H1 (cell line): ENCODE measurements at regions not wholly inside any gene's neighbourhood (a gene's known extent, or its start where the extent isn't known, plus 50 kb on each side); places are given as distances from the start of the nearest gene placed in this dataset.

Experiments
- CTCF ChIA-PET: fragments of 300-600 bp; sonication (Branson Sonifier 250); formaldehyde crosslinking; loops from one replicate; lab custom pipeline; 2021; ENCODE audit not compliant: partially characterized antibody; lab: Charles Lee
- POLR2A ChIA-PET: fragments of 300-600 bp; sonication (Branson Sonifier 250); formaldehyde crosslinking; loops from one replicate; lab custom pipeline; 2021; ENCODE audit warnings: inconsistent platforms; ENCODE audit not compliant: partially characterized antibody; lab: Charles Lee
- DNase-seq, 2 experiments: peaks; one replicate each; pipeline versions ENCODE4 v3.0.0 to v3.0.0-alpha.2; 2010 to 2022; ENCODE audit warnings: low spot score in 2 of 2, low read depth in 1 of 2, mixed read lengths in 1 of 2
- FAIRE-seq: peaks from 2 replicates; lab custom pipeline; 2011; peaks lifted over from hg19 to GRCh38; lab: Jason Lieb, UNC
- H2AFZ ChIP-seq: 2 replicates; pipeline ENCODE4 v1.8.1; 2012; ENCODE audit warnings: low read length, inconsistent platforms
- H2AK5ac ChIP-seq: 2 replicates; pipeline ENCODE4 v1.6.1; 2013; ENCODE audit warnings: low read depth, low read length
- H2BK120ac ChIP-seq: replicated peaks from 2 replicates; pipeline ENCODE3; 2013; ENCODE audit warnings: low read depth, low read length, inconsistent platforms
- H2BK12ac ChIP-seq: 2 replicates; pipeline ENCODE4 v1.6.1; 2013; ENCODE audit warnings: low read depth, low read length
- H2BK15ac ChIP-seq: 2 replicates; pipeline ENCODE4 v1.6.1; 2013; ENCODE audit warnings: low read length
- H2BK20ac ChIP-seq: 2 replicates; pipeline ENCODE4 v1.6.1; 2013; ENCODE audit warnings: low read length
- H2BK5ac ChIP-seq: 2 replicates; pipeline ENCODE4 v1.6.1; 2013; ENCODE audit warnings: low read depth, low read length
- H3K14ac ChIP-seq: 2 replicates; pipeline ENCODE4 v1.6.1; 2013; ENCODE audit warnings: inconsistent platforms; ENCODE audit not compliant: insufficient read length
- H3K18ac ChIP-seq: 2 replicates; pipeline ENCODE4 v1.6.1; 2013; ENCODE audit warnings: low read length; ENCODE audit errors: extremely low read depth
- H3K23ac ChIP-seq: 2 replicates; pipeline ENCODE4 v1.6.1; 2013; ENCODE audit warnings: inconsistent platforms; ENCODE audit not compliant: insufficient read length
- H3K23me2 ChIP-seq: 2 replicates; pipeline ENCODE4 v1.6.1; 2013; ENCODE audit warnings: low read depth, low read length
- H3K27ac ChIP-seq: 2 replicates; pipeline ENCODE4 v1.6.1; 2011; ENCODE audit warnings: low read depth, low read length, inconsistent platforms
- H3K27me3 ChIP-seq, 4 experiments: replicated peaks in 1 of 4; 1 replicate in 1 of 4; 2 replicates in 3 of 4; pipeline versions ENCODE4 v1.6.1 to v1.8.1; 2011 to 2013; ENCODE audit warnings: low read length in 3 of 4, mild to moderate bottlenecking in 3 of 4, inconsistent platforms in 2 of 4, mixed read lengths in 2 of 4, moderate library complexity in 1 of 4; ENCODE audit not compliant: control insufficient read depth in 3 of 4, insufficient read depth in 3 of 4; ENCODE audit errors: extremely low read depth in 1 of 4
- H3K36me3 ChIP-seq, 4 experiments: 2 replicates each; pipeline versions ENCODE4 v1.6.1 to v1.8.1; 2011 to 2013; ENCODE audit warnings: mild to moderate bottlenecking in 4 of 4, low read length in 3 of 4, moderate library complexity in 2 of 4, control low read depth in 1 of 4, inconsistent platforms in 1 of 4; ENCODE audit not compliant: insufficient read depth in 4 of 4, control insufficient read depth in 2 of 4
- H3K4ac ChIP-seq: replicated peaks from 2 replicates; pipeline ENCODE3; 2013; ENCODE audit warnings: low read length, low read depth, mixed read lengths, inconsistent platforms; ENCODE audit not compliant: insufficient read length
- H3K4me1 ChIP-seq, 4 experiments: replicated peaks in 1 of 4; 1 replicate in 1 of 4; 2 replicates in 3 of 4; pipeline versions ENCODE4 v1.6.1 to v1.8.1; 2011 to 2013; ENCODE audit warnings: low read length in 3 of 4, inconsistent platforms in 2 of 4, mixed read lengths in 1 of 4; ENCODE audit not compliant: insufficient read depth in 4 of 4, control insufficient read depth in 3 of 4
- H3K4me2 ChIP-seq, 2 experiments: 2 replicates each; pipeline versions ENCODE4 v1.6.1 to v1.8.1; 2011 to 2013; ENCODE audit warnings: low read depth in 2 of 2, low read length in 2 of 2, control low read depth in 1 of 2, inconsistent platforms in 1 of 2, mild to moderate bottlenecking in 1 of 2; ENCODE audit not compliant: insufficient read depth in 1 of 2
- H3K4me3 ChIP-seq, 4 experiments: fragments of 200-600, 300-600 bp in 1 of 4; sonication (generic), shearing (Covaris generic), sonication (Bioruptor Twin) in 1 of 4; 2 replicates each; pipeline versions ENCODE4 v1.5.1 to v1.8.1; 2011 to 2016; ENCODE audit warnings: low read length in 4 of 4, low read depth in 3 of 4, control low read depth in 2 of 4, inconsistent platforms in 2 of 4, mild to moderate bottlenecking in 2 of 4, mixed read lengths in 1 of 4, moderate library complexity in 1 of 4; ENCODE audit not compliant: insufficient read depth in 2 of 4; ENCODE audit errors: extremely low read depth in 1 of 4
- H3K56ac ChIP-seq: replicated peaks from 2 replicates; pipeline ENCODE3; 2013; ENCODE audit warnings: low read depth, mild to moderate bottlenecking, mixed read lengths, low read length, inconsistent platforms; ENCODE audit not compliant: insufficient read length
- H3K79me1 ChIP-seq: 2 replicates; pipeline ENCODE4 v1.6.1; 2013; ENCODE audit warnings: low read depth, low read length, control low read depth
- H3K79me2 ChIP-seq, 2 experiments: 2 replicates each; pipeline versions ENCODE4 v1.6.1 to v1.8.1; 2012 to 2013; ENCODE audit warnings: low read length in 2 of 2, mild to moderate bottlenecking in 2 of 2, inconsistent platforms in 1 of 2; ENCODE audit not compliant: insufficient read depth in 2 of 2, control insufficient read depth in 1 of 2
- H3K9ac ChIP-seq, 4 experiments: replicated peaks in 1 of 4; 1 replicate in 1 of 4; 2 replicates in 3 of 4; pipeline versions ENCODE4 v1.6.1 to v1.8.1; 2011 to 2013; ENCODE audit warnings: low read depth in 3 of 4, low read length in 3 of 4, control low read depth in 2 of 4, mild to moderate bottlenecking in 2 of 4, moderate library complexity in 2 of 4, inconsistent platforms in 1 of 4; ENCODE audit errors: extremely low read depth in 1 of 4
- H3K9me3 ChIP-seq, 2 experiments: 2 replicates each; pipeline versions ENCODE4 v1.6.1 to v1.8.1; 2012 to 2013; ENCODE audit warnings: mild to moderate bottlenecking in 2 of 2, moderate library complexity in 2 of 2, control low read depth in 1 of 2, inconsistent platforms in 1 of 2, low read depth in 1 of 2, low read length in 1 of 2, mixed read lengths in 1 of 2; ENCODE audit not compliant: insufficient read depth in 2 of 2
- H4K20me1 ChIP-seq, 2 experiments: replicated peaks in 1 of 2; 2 replicates each; pipeline versions ENCODE3 to v1.8.1; 2011 to 2013; ENCODE audit warnings: inconsistent platforms in 2 of 2, low read length in 2 of 2, mild to moderate bottlenecking in 1 of 2; ENCODE audit not compliant: insufficient read depth in 2 of 2, control insufficient read depth in 1 of 2
- H4K5ac ChIP-seq: 2 replicates; pipeline ENCODE4 v1.6.1; 2013; ENCODE audit warnings: low read length, low read depth, mixed read lengths, inconsistent platforms; ENCODE audit not compliant: insufficient read length
- H4K8ac ChIP-seq: 2 replicates; pipeline ENCODE4 v1.8.0; 2013; ENCODE audit warnings: mild to moderate bottlenecking, moderate library complexity, low read length, inconsistent platforms; ENCODE audit not compliant: insufficient read depth; ENCODE audit errors: extremely low read depth
- H4K91ac ChIP-seq: replicated peaks from 2 replicates; pipeline ENCODE3; 2013; ENCODE audit warnings: low read length, mixed read lengths, inconsistent platforms; ENCODE audit not compliant: insufficient read length
- ASH2L ChIP-seq: fragments of 200-600, 300-600 bp; sonication (generic); IDR thresholded peaks from one replicate; pipeline ENCODE4 v1.7.1; 2017; ENCODE audit warnings: low read length
- ATF3 ChIP-seq: IDR thresholded peaks from 2 replicates; pipeline ENCODE4 v1.6.1; 2011; ENCODE audit warnings: low read depth, mild to moderate bottlenecking, low read length; ENCODE audit not compliant: insufficient read depth
- BACH1 ChIP-seq: IDR thresholded peaks from 2 replicates; pipeline ENCODE4 v1.6.1; 2012; ENCODE audit warnings: low read length, improper control_type of control experiment
- CBX5 ChIP-seq: fragments of 300-800, 300-1000 bp; sonication (generic); IDR thresholded peaks from 2 replicates; pipeline ENCODE4 v1.7.1; 2016; ENCODE audit warnings: antibody characterized with exemption, low read length, low read depth
- CTBP2 ChIP-seq: IDR thresholded peaks from 2 replicates; pipeline ENCODE4 v1.7.0; 2011; ENCODE audit warnings: borderline replicate concordance, mild to moderate bottlenecking, moderate library complexity, mixed read lengths, low read length; ENCODE audit not compliant: insufficient read depth, insufficient read length
- KDM4A ChIP-seq: IDR thresholded peaks from one replicate; pipeline ENCODE4 v1.7.1; 2012; ENCODE audit warnings: low read depth, mild to moderate bottlenecking, moderate library complexity, low read length, inconsistent platforms; ENCODE audit not compliant: severe bottlenecking
- MAFK ChIP-seq: IDR thresholded peaks from 2 replicates; pipeline ENCODE4 v1.6.1; 2012; ENCODE audit warnings: low read depth, mild to moderate bottlenecking, improper control_type of control experiment, low read length
- POLR2A ChIP-seq, 2 experiments: IDR thresholded peaks; 1 replicate in 1 of 2; 2 replicates in 1 of 2; pipeline ENCODE4 v1.6.1; 2011; ENCODE audit warnings: low read depth in 2 of 2, low read length in 2 of 2, mild to moderate bottlenecking in 2 of 2; ENCODE audit errors: control extremely low read depth in 1 of 2
- RFX5 ChIP-seq: IDR thresholded peaks from 2 replicates; pipeline ENCODE4 v1.6.1; 2011; ENCODE audit warnings: low read depth, low read length, improper control_type of control experiment, borderline replicate concordance
- SIX5 ChIP-seq: IDR thresholded peaks from 2 replicates; pipeline ENCODE4 v1.6.1; 2011; ENCODE audit warnings: mild to moderate bottlenecking, low read depth, low read length
- USF2 ChIP-seq: IDR thresholded peaks from 2 replicates; pipeline ENCODE4 v1.6.1; 2011; ENCODE audit warnings: low read length, improper control_type of control experiment
- WGBS, 2 experiments: shearing (Covaris generic) in 1 of 2; methylation state at CpG; one replicate each; pipeline versions ENCODE4 v1.1.6 to v1.1.7; 2013 to 2015; ENCODE audit warnings: low lambda C conversion rate in 2 of 2, mixed read lengths in 2 of 2, inconsistent platforms in 1 of 2, low coverage in 1 of 2, missing lambda C conversion rate in 1 of 2; ENCODE audit not compliant: insufficient replicate concordance in 2 of 2, insufficient coverage in 1 of 2, insufficient read length in 1 of 2; ENCODE audit errors: extremely low coverage in 1 of 2, missing lambda C conversion rate in 1 of 2; 5-methylcytosine and 5-hydroxymethylcytosine counted together

GRCh38 chr4:128517739-128518510, 230.3 kb upstream of the PGRMC2 start:
- H2BK5ac ChIP-seq, result peak overlapping the region; percentile 67; the same call in 1 of the 2 replicates
- no peak for DNase-seq
- H2BK15ac ChIP-seq, result no peak overlapping the region; the same call in 1 of the 2 replicates
- no peak overlapping the region for H3K27ac ChIP-seq
- no peak overlapping the region for H3K23ac ChIP-seq
- 0 out of 4 replicates have a peak, but pooled peaks cover 0 to 2% of the 10 kb centered on the region in 2 experiments for H3K9me3 ChIP-seq
- H3K4ac ChIP-seq, result no peak overlapping the region
- no peak overlapping the region for H2BK120ac ChIP-seq
- H3K4me2 ChIP-seq, result no peak overlapping the region
- no peak overlapping the region for H3K9ac ChIP-seq
- no peak overlapping the region for H3K14ac ChIP-seq
- no peaks in the 10 kb centered on the region for H3K27me3 ChIP-seq
- H4K91ac ChIP-seq, result no peak overlapping the region
- H3K23me2 ChIP-seq, result no peaks in the 10 kb centered on the region
- H3K18ac ChIP-seq, result peak overlapping the region; percentile 34; the same call in 1 of the 2 replicates
- H3K4me3 ChIP-seq, result no peak overlapping the region
- no peak overlapping the region for H2AFZ ChIP-seq
- FAIRE-seq, result no peak
- H4K20me1 ChIP-seq, result no peaks in the 10 kb centered on the region
- H3K79me1 ChIP-seq, result no peaks in the 10 kb centered on the region
- peak overlapping the region; percentile 55 for H2BK12ac ChIP-seq
- 0 out of 2 replicates have a peak overlapping the region, but pooled peaks have one; percentile 24 for H2BK20ac ChIP-seq
- no peak overlapping the region; the same call in 1 of the 2 replicates for H2AK5ac ChIP-seq
- no peak overlapping the region for H4K5ac ChIP-seq
- H3K79me2 ChIP-seq, result no peaks in the 10 kb centered on the region
- peaks cover under 1 to 12% (median 4%) of the 10 kb centered on the region in 4 experiments; a peak in 3 of 7 replicates for H3K4me1 ChIP-seq
- H4K8ac ChIP-seq, result no peak overlapping the region
- no peaks in the 10 kb centered on the region for H3K36me3 ChIP-seq
- H3K56ac ChIP-seq, result no peak overlapping the region
- POLR2A ChIA-PET, result interaction anchor here (0.6 to 1.3 kb wide), 3 partner anchors 10 to 296 kb away, joined by 4 to 5 read pairs (median 4); no protein-coding TSS in a partner anchor
- 82% methylated on average over 5 of the region's 5 CpGs; no CpG with 5 or more reads in 1 of the 2 experiments for WGBS, 2 experiments
- CTCF ChIA-PET, result interaction anchor here (0.6 to 2.1 kb wide), 7 partner anchors 8 to 346 kb away, joined by 3 to 7 read pairs (median 4); no protein-coding TSS in a partner anchor
- TF ChIP-seq ATF3 (no peak), CTBP2 (no peak), POLR2A (IDR thresholded peaks at IDR 0.05; ENCODE audit: control extremely low read depth in 1 of 2, low read depth in 2 of 2, low read length in 2 of 2) (no peak), BACH1 (peak; percentile 97), KDM4A (no peak), MAFK (peak; percentile 83), USF2 (no peak), RFX5 (no peak), SIX5 (no peak), CBX5 (no peak), ASH2L (no peak)
